Coronary artery (tissue), 2 donors: ENCODE measurements at regions not wholly inside any gene's neighbourhood (a gene's known extent, or its start where the extent isn't known, plus 50 kb on each side); places are given as distances from the start of the nearest gene placed in this dataset.
"Not testable (repeated sequence)": the region's sequence is repeated elsewhere in the genome, so short reads cannot be mapped to it uniquely, and the experiment has no call there.

Source experiments
- DNase-seq: peaks from one replicate; pipeline ENCODE4 v3.0.0-alpha.2; 2017; ENCODE audit warnings: low spot score
- H3K27ac ChIP-seq, 2 donors: fragments of 200-600 bp; sonication (generic); one replicate each; pipeline ENCODE4 v1.5.1; 2016 to 2019
- H3K4me3 ChIP-seq: fragments of 200-600 bp; sonication (generic); 2 replicates; pipeline ENCODE4 v1.5.1; 2016; ENCODE audit warnings: mild to moderate bottlenecking, moderate library complexity
- CTCF ChIP-seq: fragments of 200-600 bp; sonication (generic); IDR thresholded peaks from one replicate; pipeline ENCODE4 v1.5.1; 2019; ENCODE audit warnings: antibody characterized with exemption

- H3K27ac ChIP-seq = no peak overlapping the region
- no peak for TF ChIP-seq CTCF
- no peak overlapping the region for H3K4me3 ChIP-seq
- DNase-seq = no peak
Measured at GRCh38 chr12:131402781-131403396, 308.0 kb upstream of the SFSWAP start.

- Histone ChIP-seq H3K4me3 (no peak overlapping the region), H3K27ac (no peak overlapping the region)
- no peak for DNase-seq
- no peak for TF ChIP-seq CTCF
Measured at GRCh38 chr12:131403676-131404075, 307.2 kb upstream of the SFSWAP start.

- H3K27ac ChIP-seq = no peak overlapping the region
- DNase-seq = no peak
- no peak overlapping the region for H3K4me3 ChIP-seq
- no peak for TF ChIP-seq CTCF
Measured at GRCh38 chr12:131404705-131405104, 306.2 kb upstream of the SFSWAP start.

- no peak for DNase-seq
Measured at GRCh38 chr12:131407221-131408035, 303.5 kb upstream of the SFSWAP start.

GRCh38 chr12:131408036-131408365 lies 302.9 kb upstream of the SFSWAP start:
- DNase-seq = no peak
- TF ChIP-seq CTCF = no peak
- Histone ChIP-seq H3K27ac (no peak overlapping the region), H3K4me3 (no peak overlapping the region)

More at GRCh38 chr12:131407221-131408035, 303.5 kb upstream of the SFSWAP start:
- Histone ChIP-seq H3K27ac (no peak overlapping the region), H3K4me3 (no peak overlapping the region)
- TF ChIP-seq CTCF = no peak

GRCh38 chr12:131408484-131408883 lies 302.4 kb upstream of the SFSWAP start:
- no peak for DNase-seq
- no peak overlapping the region for H3K27ac ChIP-seq
- H3K4me3 ChIP-seq = no peak overlapping the region
- TF ChIP-seq CTCF = no peak

GRCh38 chr12:131409211-131409610 lies 301.7 kb upstream of the SFSWAP start:
- no peak for TF ChIP-seq CTCF
- no peak overlapping the region for H3K4me3 ChIP-seq
- DNase-seq = no peak
- no peak overlapping the region for H3K27ac ChIP-seq

GRCh38 chr12:131411827-131412226 lies 299.1 kb upstream of the SFSWAP start:
- H3K4me3 ChIP-seq, H3K27ac ChIP-seq, DNase-seq: not testable (repeated sequence)
